Endothelial cell of umbilical vein (primary cell): ENCODE measurements at regions not wholly inside any gene's neighbourhood (a gene's known extent, or its start where the extent isn't known, plus 50 kb on each side); places are given as distances from the start of the nearest gene placed in this dataset.

Source experiments
- BruUV-seq: library from RNA; stranded (reverse); fragments of 400-500 nt; replicated peaks from 2 replicates; lab custom pipeline; 2021; lab: Mats Ljungman, UMichigan
- CTCF ChIA-PET: fragments of 300-600, 350-600 bp; sonication (Branson Sonifier 250); formaldehyde crosslinking; loops from one replicate; lab custom pipeline; 2021; ENCODE audit warnings: antibody characterized with exemption, inconsistent platforms; lab: Charles Lee
- POLR2A ChIA-PET: fragments of 300-600, 350-600 bp; sonication (Branson Sonifier 250); formaldehyde crosslinking; loops from one replicate; lab custom pipeline; 2021; ENCODE audit warnings: antibody characterized with exemption, inconsistent platforms; lab: Charles Lee
- DNase-seq: peaks from one replicate; pipeline ENCODE4 v3.0.0-alpha.2; 2011; ENCODE audit warnings: low read depth, low spot score
- FAIRE-seq: peaks from 2 replicates; lab custom pipeline; 2011; peaks lifted over from hg19 to GRCh38; lab: Jason Lieb, UNC
- H2AFZ ChIP-seq: 2 replicates; pipeline ENCODE4 v1.6.0; 2012; ENCODE audit warnings: low read depth, low read length, control low read depth, inconsistent platforms
- H3K27ac ChIP-seq: 2 replicates; pipeline ENCODE4 v1.5.1; 2011; ENCODE audit warnings: low read depth, mild to moderate bottlenecking, control low read depth, low read length, moderate library complexity; ENCODE audit not compliant: insufficient read depth
- H3K27me3 ChIP-seq, 2 experiments: 2 replicates each; pipeline versions ENCODE4 v1.6.0 to v1.6.1; 2011; ENCODE audit warnings: low read length in 2 of 2, mixed read lengths in 1 of 2; ENCODE audit not compliant: control insufficient read depth in 2 of 2, insufficient read depth in 2 of 2
- H3K36me3 ChIP-seq, 2 experiments: 2 replicates in 1 of 2; 3 replicates in 1 of 2; pipeline ENCODE4 v1.5.1; 2011; ENCODE audit warnings: low read length in 2 of 2, mild to moderate bottlenecking in 1 of 2, moderate library complexity in 1 of 2; ENCODE audit not compliant: control insufficient read depth in 2 of 2, insufficient read depth in 2 of 2; ENCODE audit errors: extremely low read depth in 1 of 2
- H3K4me1 ChIP-seq: 3 replicates; pipeline ENCODE4 v1.5.1; 2011; ENCODE audit warnings: mild to moderate bottlenecking, low read length; ENCODE audit not compliant: control insufficient read depth, insufficient read depth; ENCODE audit errors: extremely low read depth
- H3K4me2 ChIP-seq: 2 replicates; pipeline ENCODE4 v1.6.1; 2011; ENCODE audit warnings: low read length, control low read depth, mixed read lengths; ENCODE audit not compliant: insufficient read depth
- H3K4me3 ChIP-seq, 3 experiments: fragments of 200-600 bp in 1 of 3; sonication (generic), shearing (Covaris generic) in 1 of 3; replicated peaks in 1 of 3; 2 replicates each; pipeline ENCODE4 v1.5.1; 2011 to 2016; ENCODE audit warnings: control low read depth in 3 of 3, low read length in 3 of 3, mild to moderate bottlenecking in 2 of 3, inconsistent platforms in 1 of 3, low read depth in 1 of 3, moderate library complexity in 1 of 3; ENCODE audit not compliant: insufficient read depth in 1 of 3
- H3K79me2 ChIP-seq: 2 replicates; pipeline ENCODE4 v1.6.0; 2012; ENCODE audit warnings: low read length, inconsistent platforms; ENCODE audit not compliant: control insufficient read depth, insufficient read depth
- H3K9ac ChIP-seq: replicated peaks from 2 replicates; pipeline ENCODE3; 2011; ENCODE audit warnings: low read length, control low read depth; ENCODE audit not compliant: insufficient read depth; ENCODE audit errors: extremely low read depth
- H3K9me1 ChIP-seq: replicated peaks from 3 replicates; pipeline ENCODE4 v1.6.0; 2011; ENCODE audit warnings: mild to moderate bottlenecking, low read length; ENCODE audit not compliant: control insufficient read depth, insufficient read depth; ENCODE audit errors: extremely low read depth
- H3K9me3 ChIP-seq: replicated peaks from 2 replicates; pipeline ENCODE4 v1.5.1; 2012; ENCODE audit warnings: low read length, inconsistent platforms; ENCODE audit not compliant: control insufficient read depth, insufficient read depth
- H4K20me1 ChIP-seq: replicated peaks from 2 replicates; pipeline ENCODE3; 2011; ENCODE audit warnings: mild to moderate bottlenecking, low read length; ENCODE audit not compliant: control insufficient read depth, insufficient read depth; ENCODE audit errors: extremely low read depth
- CTCF ChIP-seq, 2 donors: IDR thresholded peaks; 1 replicate in 1 of 2; 2 replicates in 1 of 2; pipeline ENCODE4 v1.5.1; 2011; ENCODE audit warnings: low read length in 2 of 2, mild to moderate bottlenecking in 2 of 2, moderate library complexity in 2 of 2, control low read depth in 1 of 2, inconsistent platforms in 1 of 2, low read depth in 1 of 2; ENCODE audit not compliant: insufficient read depth in 1 of 2; ENCODE audit errors: extremely low read depth in 1 of 2
- EZH2 ChIP-seq: IDR thresholded peaks from 2 replicates; pipeline ENCODE4 v1.6.1; 2012; ENCODE audit warnings: borderline replicate concordance, low read depth, mild to moderate bottlenecking, moderate library complexity, low read length, inconsistent platforms; ENCODE audit not compliant: severe bottlenecking
- FOS ChIP-seq: IDR thresholded peaks from 2 replicates; pipeline ENCODE4 v1.6.1; 2011; ENCODE audit warnings: mild to moderate bottlenecking, low read length, moderate library complexity, borderline replicate concordance; ENCODE audit not compliant: insufficient read depth
- JUN ChIP-seq: IDR thresholded peaks from 2 replicates; pipeline ENCODE4 v1.6.1; 2011; ENCODE audit warnings: borderline replicate concordance, low read depth; ENCODE audit not compliant: insufficient read length, insufficient read depth
- MAX ChIP-seq: IDR thresholded peaks from 2 replicates; pipeline ENCODE4 v1.6.1; 2011; ENCODE audit not compliant: insufficient read depth, insufficient read length
- MYC ChIP-seq: IDR thresholded peaks from one replicate; pipeline ENCODE4 v1.6.1; 2011; ENCODE audit warnings: mild to moderate bottlenecking, low read depth, low read length
- POLR2A ChIP-seq: IDR thresholded peaks from 2 replicates; pipeline ENCODE4 v1.6.1; 2012; ENCODE audit warnings: low read depth, mild to moderate bottlenecking, control low read depth, low read length
- POLR2AphosphoS5 ChIP-seq: IDR thresholded peaks from 2 replicates; pipeline ENCODE4 v1.6.1; 2012; ENCODE audit warnings: low read depth, mild to moderate bottlenecking, control low read depth, low read length, moderate library complexity; ENCODE audit not compliant: insufficient read depth
- dilution Hi-C: fragments of 300-500 bp; cut with MboI; formaldehyde crosslinking; loops from one replicate; pipeline ENCODE4 v1.15.0; 2019; ENCODE audit warnings: low sequenced_read_pairs; ENCODE audit not compliant: extremely low pct_ligation_motif_present
- intact Hi-C: fragments of 100-400 bp; cut with micrococcal nuclease; formaldehyde crosslinking; loops from one replicate; pipeline ENCODE4 v1.10.0; 2022

- no peak for FAIRE-seq
- Histone ChIP-seq H3K27me3 (peaks cover 3 to 15% of the 10 kb centered on the region in 2 experiments), H3K4me1 (peaks cover 3% of the 10 kb centered on the region), H3K9me1 (no peaks in the 10 kb centered on the region), H3K36me3 (no peaks in the 10 kb centered on the region), H3K9ac (no peak overlapping the region), H3K4me3 (no peak overlapping the region), H3K4me2 (no peak overlapping the region), H3K27ac (no peak overlapping the region), H4K20me1 (no peaks in the 10 kb centered on the region), H2AFZ (no peak overlapping the region), H3K79me2 (no peaks in the 10 kb centered on the region), H3K9me3 (no peaks in the 10 kb centered on the region)
- intact Hi-C loops (no loop called here), dilution Hi-C loops (no loop called here)
- no peak for DNase-seq
- BruUV-seq, result no TSS peak
- TF ChIP-seq POLR2AphosphoS5 (no peak), JUN (no peak), MAX (no peak), CTCF (IDR thresholded peaks at IDR 0.05; ENCODE audit: extremely low read depth in 1 of 2, insufficient read depth in 1 of 2, low read depth in 1 of 2, low read length in 2 of 2) (no peak), POLR2A (no peak), FOS (no peak), MYC (no peak), EZH2 (no peak)
- POLR2A ChIA-PET, result no interaction called here
- CTCF ChIA-PET, result no interaction called here
These were observed 80.0 kb upstream of the PRKAR2B start for GRCh38 chr7:106964466-106964865.
